GM21515 (cell line): ENCODE measurements at regions not wholly inside any gene's neighbourhood (a gene's known extent, or its start where the extent isn't known, plus 50 kb on each side); places are given as distances from the start of the nearest gene placed in this dataset.

ENCODE experiments used
- ATAC-seq: cut with Tn5 transposase; IDR thresholded peaks from one replicate; pipeline ENCODE4 v1.9.1; 2021; ENCODE audit not compliant: unreplicated experiment

DNA sequence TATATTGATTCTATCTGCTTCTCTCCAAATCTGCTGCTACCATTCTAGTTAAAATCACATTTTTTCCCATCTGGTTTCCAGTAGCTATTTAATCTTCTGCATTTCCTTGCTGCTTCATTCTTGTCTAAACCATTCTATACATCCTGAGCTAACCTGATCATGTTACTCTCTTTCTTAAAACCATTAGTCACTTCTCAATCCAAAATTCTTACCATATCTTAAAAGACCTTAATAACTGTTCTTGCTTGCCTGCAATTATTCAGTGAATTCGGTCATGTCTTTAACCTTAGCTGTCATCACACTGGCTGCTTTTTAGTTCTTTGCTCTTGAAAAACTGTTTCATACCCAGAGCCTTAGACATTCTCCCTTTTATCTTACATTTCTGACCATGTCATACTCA is 56.4 kb upstream of the PZP start:
- no peak for ATAC-seq

DNA sequence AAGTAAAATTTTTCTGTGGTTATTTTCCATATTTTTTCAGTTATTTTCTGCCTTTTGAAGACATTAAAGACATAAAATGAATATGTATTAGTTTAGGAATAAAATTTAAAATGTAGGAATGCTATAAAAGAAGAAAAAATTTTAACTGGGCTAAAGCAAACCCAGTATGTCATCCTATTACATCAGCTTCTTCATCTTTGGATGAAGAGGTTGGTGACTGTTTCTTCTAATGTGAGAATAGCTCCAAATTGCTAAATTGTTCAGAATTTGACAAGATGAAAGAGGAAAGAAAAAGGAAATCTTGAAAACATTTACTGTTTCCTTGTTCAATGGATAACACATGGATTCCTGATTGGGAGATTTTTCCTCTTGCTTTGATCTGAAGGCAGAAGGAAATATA is 52.7 kb upstream of the PZP start:
- no peak for ATAC-seq

DNA sequence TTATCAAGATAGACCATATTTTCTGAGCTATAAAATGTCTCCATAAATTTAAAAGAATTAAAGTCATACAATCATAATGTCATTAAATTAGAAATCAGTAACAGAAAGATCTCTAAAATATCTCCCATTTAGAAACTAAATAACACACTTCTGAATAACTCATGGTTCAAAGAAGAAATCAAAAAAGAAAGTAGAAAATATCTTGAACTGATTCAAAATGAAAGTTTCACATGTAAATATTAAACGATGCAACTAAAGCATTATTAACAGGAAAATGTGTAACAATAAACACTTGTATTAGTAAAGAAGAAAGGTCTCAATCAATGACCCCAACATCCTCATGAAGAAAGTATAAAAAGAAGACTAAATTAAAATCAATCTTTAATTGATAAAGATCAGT is 50.5 kb upstream of the PZP start:
- ATAC-seq = no peak
